HG03378 (cell line): ENCODE measurements at regions not wholly inside any gene's neighbourhood (a gene's known extent, or its start where the extent isn't known, plus 50 kb on each side); places are given as distances from the start of the nearest gene placed in this dataset.
"Not testable (repeated sequence)": the region's sequence is repeated elsewhere in the genome, so short reads cannot be mapped to it uniquely, and the experiment has no call there.

Experiments
- ATAC-seq: cut with Tn5 transposase; IDR thresholded peaks from one replicate; pipeline ENCODE4 v1.9.1; 2021; ENCODE audit warnings: mild to moderate bottlenecking, moderate library complexity; ENCODE audit not compliant: unreplicated experiment

- not testable (repeated sequence) for ATAC-seq
Observed at GRCh38 chr3:194959666-194960065, 274.0 kb downstream of the FAM43A start.

GRCh38 chr3:194960446-194961032 lies 274.9 kb downstream of the FAM43A start:
- no peak for ATAC-seq

GRCh38 chr3:194961149-194961548 lies 275.5 kb downstream of the FAM43A start:
- no peak for ATAC-seq

- no peak for ATAC-seq
Observed at GRCh38 chr3:194961571-194961970, 275.9 kb downstream of the FAM43A start.

- no peak for ATAC-seq
Observed at GRCh38 chr3:194962056-194962455, 276.4 kb downstream of the FAM43A start.

GRCh38 chr3:194964809-194965208 lies 279.1 kb downstream of the FAM43A start:
- no peak for ATAC-seq

- no peak for ATAC-seq
Observed at GRCh38 chr3:194967151-194968117, 281.8 kb downstream of the FAM43A start.

GRCh38 chr3:194970066-194970465 lies 284.4 kb downstream of the FAM43A start:
- no peak for ATAC-seq

- no peak for ATAC-seq
Observed at GRCh38 chr3:194971009-194971408, 285.3 kb downstream of the FAM43A start.

- no peak for ATAC-seq
Observed at GRCh38 chr3:194971965-194972364, 286.3 kb downstream of the FAM43A start.

GRCh38 chr3:194972641-194973040 lies 287.0 kb downstream of the FAM43A start:
- no peak for ATAC-seq

GRCh38 chr3:194973366-194974000 lies 287.8 kb downstream of the FAM43A start:
- ATAC-seq: no peak

GRCh38 chr3:194974468-194975135 lies 288.9 kb downstream of the FAM43A start:
- ATAC-seq: no peak

- no peak for ATAC-seq
Observed at GRCh38 chr3:194976049-194976451, 290.4 kb downstream of the FAM43A start.

- no peak for ATAC-seq
Observed at GRCh38 chr3:194976874-194977273, 291.2 kb downstream of the FAM43A start.

GRCh38 chr3:194977356-194977755 lies 291.7 kb downstream of the FAM43A start:
- no peak for ATAC-seq

GRCh38 chr3:194979173-194979572 lies 291.8 kb downstream of the XXYLT1 start:
- no peak for ATAC-seq

- ATAC-seq: no peak
Observed at GRCh38 chr3:194982472-194982871, 288.5 kb downstream of the XXYLT1 start.

GRCh38 chr3:194983121-194983520 lies 287.8 kb downstream of the XXYLT1 start:
- ATAC-seq: no peak

GRCh38 chr3:194983620-194984019 lies 287.3 kb downstream of the XXYLT1 start:
- no peak for ATAC-seq

GRCh38 chr3:194984066-194984465 lies 286.9 kb downstream of the XXYLT1 start:
- ATAC-seq: no peak
